ENCODE measurements at regions not wholly inside any gene's neighbourhood (a gene's known extent, or its start where the extent isn't known, plus 50 kb on each side); places are given as distances from the start of the nearest gene placed in this dataset.
"Not testable (repeated sequence)": the region's sequence is repeated elsewhere in the genome, so short reads cannot be mapped to it uniquely, and the experiment has no call there.

DNA sequence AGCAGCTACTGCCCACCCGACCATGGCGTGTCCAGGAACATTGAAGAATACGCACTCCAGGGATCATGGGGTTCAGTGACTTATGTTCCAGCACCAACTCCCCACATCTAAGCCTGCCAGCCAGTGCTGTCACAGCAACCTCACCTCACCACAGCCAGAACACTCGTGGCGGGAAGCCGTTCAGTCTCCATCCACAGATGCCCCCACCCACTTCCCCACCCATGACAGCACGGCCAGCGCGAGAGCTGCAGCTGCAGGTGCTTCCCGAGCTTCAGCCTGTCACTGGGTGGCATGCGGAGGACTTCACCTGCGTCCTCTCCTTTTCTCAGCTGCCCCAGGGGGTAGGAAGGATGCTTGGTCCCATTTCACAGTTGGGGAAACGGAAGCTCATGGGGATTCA lies 50.3 kb downstream of the RBFOX3 start:
- DNase-seq (ENCODE audit: low read depth in 2 of 2) = no peak

DNA sequence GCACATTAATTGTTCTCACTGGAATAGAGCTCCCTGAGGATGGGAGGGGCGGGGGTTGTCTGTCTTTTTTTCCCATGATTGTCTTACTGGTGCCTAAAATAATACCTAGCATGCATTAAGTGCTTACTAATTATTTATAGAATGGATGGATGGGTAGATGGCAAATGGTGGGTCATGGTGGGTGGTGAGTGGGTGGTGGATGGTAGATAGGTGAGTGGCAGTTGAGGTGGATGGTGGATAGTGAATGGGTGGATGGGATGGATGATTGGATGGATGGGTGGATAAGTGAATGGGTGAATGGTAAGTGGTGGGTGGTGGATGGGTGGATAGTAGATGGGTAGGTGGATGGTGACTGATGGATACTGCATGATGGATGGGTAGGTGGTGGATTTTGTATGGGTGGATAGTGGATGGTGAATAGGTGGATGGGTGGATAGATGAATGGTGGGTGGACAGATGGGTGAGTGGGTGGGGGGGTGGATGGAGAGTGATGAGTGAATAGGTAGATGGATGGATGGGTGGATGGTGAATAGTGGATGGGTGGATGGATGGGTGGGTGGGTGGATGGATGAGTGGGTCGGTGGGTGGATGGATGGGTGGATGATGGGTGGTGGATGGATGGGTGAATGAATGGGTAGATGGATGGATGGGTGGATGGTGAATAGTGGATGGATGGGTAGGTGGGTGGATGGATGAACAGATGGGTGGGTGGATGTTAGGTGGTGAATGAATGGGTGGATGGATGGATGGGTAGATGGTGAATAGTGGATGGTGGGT lies 51.6 kb downstream of the RBFOX3 start:
- no peak for DNase-seq (ENCODE audit: low read depth in 2 of 2)

DNA sequence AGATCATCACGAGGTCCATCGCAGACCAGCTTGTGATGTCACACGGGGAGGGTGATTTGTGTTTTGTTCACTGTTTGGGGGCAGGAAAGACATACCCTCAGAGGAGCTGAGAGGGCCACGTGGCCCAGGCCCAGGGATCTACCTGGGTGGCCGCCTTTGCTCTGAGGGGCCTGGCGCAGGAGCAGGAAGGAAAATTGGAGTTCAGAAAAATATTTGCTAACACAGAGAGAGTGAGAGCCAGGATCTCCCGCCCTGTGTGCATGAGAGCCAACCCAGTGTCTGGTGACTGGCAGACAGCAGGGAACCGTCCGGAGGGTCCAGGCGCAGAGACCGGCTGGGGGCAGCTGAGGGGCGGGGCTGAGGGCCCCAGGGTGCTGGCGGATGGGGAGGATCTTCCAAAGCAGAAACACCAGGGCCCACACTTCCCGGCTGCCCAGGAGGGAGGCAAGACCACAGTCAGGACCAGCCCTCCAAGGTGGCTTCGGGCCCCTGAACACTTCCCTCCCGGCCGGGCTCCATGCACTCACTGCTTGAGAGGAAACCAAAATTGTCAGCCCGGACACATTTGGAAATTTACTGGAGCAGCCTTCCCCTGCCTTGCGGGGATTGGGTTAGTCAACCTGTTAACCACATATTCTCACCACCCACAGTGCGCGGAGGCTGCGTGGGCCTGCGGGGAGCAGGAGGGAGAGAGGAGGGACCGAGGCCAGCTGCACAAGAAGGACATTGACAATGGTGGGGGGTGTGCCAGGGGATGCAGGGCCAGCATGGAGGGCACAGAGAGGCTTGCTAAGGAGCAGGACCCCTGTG lies 52.6 kb downstream of the RBFOX3 start:
- DNase-seq (ENCODE audit: low read depth in 2 of 2) = no peak

DNA sequence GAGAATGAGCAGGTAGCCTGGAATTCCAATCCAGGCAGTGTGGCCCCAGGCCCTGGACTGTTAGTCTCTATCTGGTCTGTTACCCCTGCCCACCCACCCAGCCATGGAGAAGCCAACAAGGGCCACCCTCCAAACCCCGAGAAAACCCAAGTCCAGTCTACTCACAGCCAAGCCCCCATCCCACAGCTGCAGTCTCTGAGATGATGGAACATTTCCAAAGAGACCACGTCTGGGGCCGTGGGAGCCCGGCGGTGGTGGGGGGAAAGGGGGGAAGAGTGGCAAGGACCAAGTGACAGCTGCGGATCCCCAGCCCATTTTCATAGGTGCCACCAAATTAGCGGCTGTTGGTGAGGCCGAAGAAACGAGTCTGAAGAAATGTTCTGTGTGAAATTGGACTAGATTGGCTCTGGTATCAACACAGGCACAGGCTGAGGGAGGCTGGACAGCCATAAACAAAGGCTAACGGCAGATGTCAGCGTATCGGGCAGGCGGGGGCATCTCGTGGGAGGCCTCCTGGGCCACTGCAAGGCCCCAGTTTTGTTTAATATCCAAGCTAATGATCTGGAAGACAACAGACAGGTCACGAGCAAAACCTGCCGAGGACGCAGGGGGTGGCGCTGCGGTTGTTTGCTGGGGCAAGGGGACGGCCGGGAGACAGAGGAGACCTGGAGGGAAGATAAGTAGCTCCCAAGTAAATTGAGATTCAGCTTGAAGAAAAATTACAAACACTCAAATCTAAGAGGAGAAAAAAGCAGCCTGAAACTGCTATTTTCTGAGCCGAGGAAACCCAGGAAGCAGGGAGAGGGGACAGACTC lies 53.4 kb downstream of the RBFOX3 start:
- DNase-seq (ENCODE audit: low read depth in 2 of 2) = no peak

DNA sequence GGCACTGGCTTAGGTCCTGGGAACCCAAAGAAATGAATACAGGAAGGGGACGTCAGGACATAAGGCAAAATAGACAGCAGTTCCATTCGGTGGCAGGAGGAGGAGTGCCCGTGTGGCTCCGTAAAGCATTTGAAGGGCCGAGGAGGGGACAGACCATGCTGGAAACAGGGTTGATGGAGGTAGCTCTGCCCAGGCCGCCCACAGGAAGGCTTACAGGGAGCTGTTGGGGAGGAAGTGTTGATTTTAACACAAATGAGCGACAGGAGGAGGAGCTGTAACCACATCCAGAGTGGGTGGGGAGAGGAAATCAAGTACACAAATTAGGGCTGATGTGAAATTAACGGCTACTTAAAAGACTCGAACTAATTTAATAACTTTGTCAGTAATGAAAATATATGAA lies 54.6 kb downstream of the RBFOX3 start:
- DNase-seq (ENCODE audit: low read depth in 2 of 2) = no peak

DNA sequence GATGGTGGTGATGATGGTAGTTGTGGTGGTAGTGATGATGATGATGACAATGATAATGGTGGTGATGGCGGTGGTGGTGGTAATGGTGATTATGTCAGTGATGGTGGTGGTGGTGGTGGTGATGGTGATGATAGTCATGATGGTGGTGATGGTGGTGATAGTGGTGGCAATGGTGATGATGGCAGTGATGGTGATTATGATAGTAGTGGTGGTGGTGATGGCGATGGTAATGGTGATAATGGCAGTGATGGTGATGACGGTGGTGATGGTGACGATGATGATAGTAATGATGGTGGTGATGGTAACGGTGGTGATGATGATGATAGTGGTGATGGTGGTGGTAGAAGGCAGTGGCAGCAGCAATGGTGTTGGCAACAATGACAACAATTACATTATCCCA lies 55.3 kb downstream of the RBFOX3 start:
- no peak for DNase-seq (ENCODE audit: low read depth in 2 of 2)

DNA sequence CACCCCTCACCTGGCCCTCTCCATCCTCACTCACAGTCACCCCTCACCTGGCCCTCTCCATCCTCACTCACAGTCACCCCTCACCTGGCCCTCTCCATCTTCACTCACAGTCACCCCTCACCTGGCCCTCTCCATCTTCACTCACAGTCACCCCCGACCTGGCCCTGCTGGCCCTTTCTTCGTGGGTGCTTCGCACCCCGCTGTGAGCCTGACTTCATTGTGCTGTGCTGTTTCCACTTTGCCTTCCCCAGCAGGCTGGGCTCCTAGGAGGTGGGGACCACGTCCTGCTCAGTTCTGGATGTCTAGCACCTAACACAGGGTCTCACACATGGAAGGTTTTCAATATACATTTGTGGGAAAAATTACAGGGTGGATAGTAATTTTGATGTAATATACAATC lies 56.5 kb downstream of the RBFOX3 start:
- DNase-seq (ENCODE audit: low read depth in 2 of 2) = not testable (repeated sequence)

DNA sequence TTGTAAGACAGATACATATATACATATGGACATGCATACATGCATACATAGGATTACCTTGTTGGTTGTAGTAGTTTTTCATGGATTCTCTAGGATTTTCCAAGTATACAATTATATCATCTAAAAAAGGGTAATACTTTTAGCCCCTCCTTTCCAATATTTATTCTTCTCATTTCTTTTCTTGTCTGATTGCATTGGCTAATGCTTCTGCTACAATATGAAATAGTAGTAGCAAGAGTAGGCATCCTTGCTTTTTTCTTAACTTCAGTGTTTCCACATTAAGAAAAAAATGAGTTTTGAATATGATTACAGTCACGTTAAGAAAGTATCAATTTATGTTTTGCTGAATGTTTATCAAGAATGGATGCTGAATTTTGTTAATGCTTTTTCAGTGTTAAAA lies 58.0 kb downstream of the RBFOX3 start:
- no peak for DNase-seq (ENCODE audit: low read depth in 2 of 2)

DNA sequence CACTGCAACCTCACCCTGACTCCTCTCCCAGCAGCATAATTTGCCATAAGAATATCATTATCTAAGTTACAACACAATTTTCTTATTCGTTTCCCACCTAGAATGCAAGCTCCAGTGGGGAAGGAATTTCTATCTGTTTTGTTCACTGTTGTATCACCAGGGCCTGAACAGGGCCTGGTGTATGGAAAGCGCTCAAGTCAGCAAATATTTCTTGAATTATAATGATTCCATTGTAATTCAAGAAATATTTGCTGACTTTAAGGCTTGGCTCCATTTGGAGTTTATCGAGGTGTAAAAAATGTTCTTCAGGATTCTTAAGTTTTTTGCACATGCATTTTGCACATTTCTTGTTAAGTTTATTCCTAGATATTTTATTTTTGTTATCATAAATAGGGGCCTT lies 58.4 kb downstream of the RBFOX3 start:
- DNase-seq (ENCODE audit: low read depth in 2 of 2) = no peak

DNA sequence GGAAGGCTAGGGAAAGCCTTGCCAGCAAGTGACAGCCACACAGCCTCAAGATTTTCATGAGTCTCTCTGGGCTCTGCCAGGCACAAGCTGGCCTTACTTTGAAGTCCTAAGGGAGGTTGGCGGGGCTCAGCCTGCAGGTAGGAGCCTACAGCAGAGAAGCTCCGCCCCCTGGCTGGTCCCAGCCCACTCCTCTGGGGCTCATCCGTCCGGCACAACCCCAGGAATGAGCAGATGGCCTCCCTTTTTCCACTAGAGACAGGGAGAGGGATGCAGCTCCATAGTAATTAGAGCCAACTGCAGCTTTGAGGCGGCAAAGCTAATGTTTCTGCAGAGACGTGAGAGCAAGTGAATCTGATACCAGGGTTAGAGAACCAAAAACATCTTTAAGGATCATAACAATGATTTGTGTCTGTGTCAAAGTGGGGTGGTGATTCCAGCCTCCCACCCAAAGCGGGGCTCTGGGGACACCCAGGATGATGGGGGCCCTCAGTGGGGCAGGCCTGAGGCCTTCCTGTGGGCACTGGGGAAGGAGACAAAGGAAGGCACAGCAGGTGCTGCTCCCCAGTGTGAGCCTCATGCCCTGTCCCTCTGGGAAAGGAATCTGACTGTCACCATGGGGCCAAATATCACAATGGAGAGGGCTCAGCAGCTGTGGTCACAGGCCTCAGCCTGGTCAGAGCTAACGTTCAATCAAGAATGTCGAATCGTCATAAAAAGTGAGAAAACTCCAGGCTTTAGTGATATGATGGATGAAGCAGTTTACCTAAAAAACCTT lies 61.5 kb downstream of the RBFOX3 start:
- no peak for DNase-seq (ENCODE audit: low read depth in 2 of 2)

DNA sequence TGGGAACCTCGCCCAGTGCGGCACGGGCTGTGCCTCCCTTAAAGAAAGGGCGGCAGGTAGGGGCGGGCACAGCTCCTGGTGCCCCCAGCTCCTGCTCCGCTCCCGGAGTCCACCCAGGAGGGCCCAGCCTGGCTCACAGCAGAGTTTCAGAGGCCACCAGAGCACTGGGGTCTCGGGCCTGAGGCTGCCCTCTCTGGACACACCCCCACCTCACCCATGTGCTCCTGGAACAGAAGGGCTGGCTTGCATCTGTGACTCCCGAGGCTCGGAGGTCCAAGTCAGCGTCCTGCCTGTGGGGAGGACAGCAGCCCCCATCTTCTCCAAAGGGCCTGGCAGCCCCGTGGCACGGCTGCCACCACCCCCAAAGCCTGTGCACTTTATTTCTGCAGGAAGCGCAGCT lies 62.7 kb downstream of the RBFOX3 start:
- no peak for DNase-seq (ENCODE audit: low read depth in 2 of 2)

DNA sequence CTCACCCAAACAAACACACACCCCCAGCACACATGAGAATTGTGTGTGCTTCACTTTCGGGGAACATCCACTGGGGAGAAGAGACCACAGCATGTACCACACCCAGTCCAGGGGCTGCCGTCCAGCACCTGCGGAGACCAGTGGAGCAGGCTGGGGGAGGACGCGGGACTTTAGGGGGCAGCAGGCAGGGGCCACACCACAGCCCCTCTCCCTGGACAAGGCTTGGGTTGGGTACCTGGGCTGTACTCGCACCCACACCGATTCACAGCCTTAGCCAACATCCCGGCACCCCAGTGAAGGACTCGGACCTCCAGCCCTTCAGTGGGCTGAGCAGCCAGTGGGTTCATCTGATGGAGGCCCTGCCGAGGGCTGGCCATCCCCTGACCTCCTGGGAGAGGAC lies 63.3 kb downstream of the RBFOX3 start:
- no peak for DNase-seq (ENCODE audit: low read depth in 2 of 2)

DNA sequence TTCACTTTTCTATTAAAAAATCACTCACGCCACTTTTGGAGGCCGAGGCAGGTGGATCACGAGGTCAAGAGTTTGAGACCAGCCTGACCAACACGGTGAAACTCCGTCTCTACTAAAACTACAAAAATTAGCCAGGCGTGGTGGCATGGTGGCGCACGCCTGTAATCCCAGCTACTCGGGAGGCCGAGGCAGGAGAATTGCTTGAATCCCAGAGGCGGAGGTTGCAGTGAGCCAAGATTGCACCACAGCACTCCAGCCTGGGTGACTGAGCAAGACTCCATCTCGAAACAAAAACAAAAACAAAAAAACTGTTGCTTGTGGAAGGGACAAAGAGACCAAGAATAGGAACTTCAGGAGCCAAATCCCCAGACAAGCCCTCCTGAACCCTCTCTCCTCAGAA lies 63.7 kb downstream of the RBFOX3 start:
- DNase-seq (ENCODE audit: low read depth in 2 of 2) = not testable (repeated sequence)

DNA sequence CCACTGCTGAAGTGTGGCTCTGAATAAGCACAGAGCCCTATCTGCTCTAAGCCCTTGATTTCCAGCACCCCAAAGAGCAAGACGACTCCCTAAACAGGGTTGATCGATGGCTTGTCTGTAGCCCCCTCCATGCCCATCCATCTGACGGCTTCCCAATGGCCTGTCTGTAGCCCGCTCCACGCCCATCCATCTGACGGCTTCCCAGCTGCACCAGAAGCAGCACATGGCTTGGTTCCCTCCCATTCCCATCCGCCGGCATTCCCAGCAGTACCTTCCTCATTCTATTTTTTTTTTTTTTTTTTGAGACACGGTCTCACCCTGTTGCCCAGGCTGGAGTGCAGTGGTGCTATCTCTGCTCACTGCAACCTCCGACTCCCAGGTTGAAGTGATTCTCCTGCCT lies 64.5 kb downstream of the RBFOX3 start:
- no peak for DNase-seq (ENCODE audit: low read depth in 2 of 2)

DNA sequence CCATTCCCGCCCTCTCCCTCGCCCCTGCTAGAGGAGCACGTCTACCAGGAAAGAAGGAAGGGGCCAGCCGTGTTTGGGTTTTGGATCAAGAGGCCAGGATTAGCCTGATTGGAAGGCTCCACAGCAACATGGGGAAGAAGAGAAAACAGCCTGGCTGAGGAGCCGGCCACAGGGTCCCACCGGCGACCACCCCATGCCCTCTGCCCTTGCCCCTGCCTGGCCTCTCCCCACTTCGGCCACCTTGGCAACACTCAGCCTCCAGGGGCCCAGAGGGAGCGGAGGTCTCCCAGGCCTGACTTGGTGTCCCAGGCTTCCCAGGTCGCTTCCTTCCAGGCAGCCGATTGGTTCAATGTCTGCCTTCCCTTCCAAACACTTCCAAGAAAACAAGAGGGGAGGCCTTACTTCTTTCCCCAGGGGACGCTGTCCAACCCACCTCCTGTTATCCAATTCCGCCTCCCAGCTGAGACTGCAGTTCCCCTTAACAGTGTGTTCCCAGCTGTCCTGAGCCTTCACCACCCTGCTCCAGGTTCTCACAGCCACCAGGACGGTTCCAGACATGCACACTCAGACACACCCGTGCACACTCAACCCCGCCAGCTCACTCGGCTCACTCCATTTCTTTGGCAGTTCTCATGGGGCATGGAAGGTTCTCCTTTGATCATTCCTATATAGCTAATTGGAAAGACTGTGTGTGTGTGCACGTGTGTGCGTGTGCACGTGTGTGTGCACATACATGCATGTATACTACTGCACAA lies 65.4 kb downstream of the RBFOX3 start:
- no peak for DNase-seq (ENCODE audit: low read depth in 2 of 2)

DNA sequence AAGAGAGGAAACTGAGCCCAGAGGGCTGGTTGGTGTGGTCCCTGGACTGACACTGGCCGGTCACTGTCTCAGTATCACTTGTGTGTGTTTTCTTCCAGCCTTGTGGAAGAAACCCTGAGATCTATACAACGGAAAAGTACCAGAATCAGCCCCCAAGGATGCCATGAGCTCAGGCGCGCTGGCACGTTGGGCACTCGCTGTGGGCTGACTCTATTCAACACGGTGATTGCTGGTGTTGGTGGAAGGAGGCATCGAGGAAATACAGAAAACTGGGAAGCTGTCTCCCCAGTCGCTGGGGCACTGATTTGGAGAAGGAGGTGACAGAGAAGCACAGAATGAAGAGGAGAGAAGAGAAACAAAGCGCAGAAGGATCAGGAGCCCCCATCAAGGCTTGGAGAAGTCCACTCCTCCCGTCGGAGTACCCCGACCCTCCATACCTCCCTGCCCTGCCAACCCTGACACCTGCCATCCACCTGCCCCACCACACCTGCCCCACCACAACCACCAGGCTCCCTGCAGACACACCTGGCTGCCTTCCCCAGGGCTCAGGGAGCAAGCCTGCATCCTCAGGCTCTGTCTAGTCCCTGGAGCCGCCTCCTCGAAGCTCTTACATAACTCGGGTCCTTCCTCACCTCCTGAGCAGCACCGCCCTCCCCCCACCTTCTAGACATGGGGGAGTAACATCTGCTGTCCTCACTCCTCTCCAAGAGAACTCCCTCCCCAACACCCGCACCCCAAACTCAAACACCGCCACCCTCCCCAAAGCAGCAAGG lies 66.5 kb downstream of the RBFOX3 start:
- no peak for DNase-seq (ENCODE audit: low read depth in 2 of 2)

DNA sequence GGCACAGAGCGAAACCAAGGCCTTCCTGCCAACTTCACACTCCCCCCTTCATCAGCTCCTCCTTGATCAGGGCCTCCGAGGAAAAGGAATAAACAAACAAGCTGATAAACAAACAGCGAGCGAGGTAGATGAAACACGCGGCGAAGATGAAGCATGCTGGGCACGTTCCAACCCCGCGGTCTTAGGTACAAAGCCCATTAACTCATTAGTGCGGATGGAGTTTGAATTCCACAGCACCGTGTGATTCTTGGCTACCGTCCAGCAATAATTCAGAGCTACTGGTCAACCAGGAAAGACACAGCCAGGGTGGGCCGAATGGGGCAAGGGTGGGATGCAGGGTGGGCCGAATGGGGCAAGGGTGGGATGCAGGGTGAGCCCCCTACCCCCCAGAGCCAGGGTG lies 67.3 kb downstream of the RBFOX3 start:
- DNase-seq (ENCODE audit: low read depth in 2 of 2) = no peak

DNA sequence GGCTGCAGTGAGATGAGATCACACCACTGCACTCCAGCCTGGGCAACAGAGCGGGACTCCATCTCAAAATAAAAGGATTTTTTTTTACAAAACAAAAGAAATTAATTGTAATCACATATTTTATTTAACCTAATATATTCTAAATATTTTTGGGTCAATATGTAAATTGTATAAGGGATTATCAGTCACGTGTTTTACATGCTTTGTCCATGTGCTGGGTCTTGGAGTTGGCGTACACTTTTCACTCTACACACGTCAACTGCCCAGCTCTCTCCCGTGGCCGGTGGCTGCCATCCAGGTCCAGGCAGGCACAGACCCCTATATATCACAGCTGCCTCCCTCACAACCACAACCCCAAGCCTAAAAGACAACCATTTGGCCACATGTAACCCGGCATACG lies 68.1 kb downstream of the RBFOX3 start:
- no peak for DNase-seq (ENCODE audit: low read depth in 2 of 2)

DNA sequence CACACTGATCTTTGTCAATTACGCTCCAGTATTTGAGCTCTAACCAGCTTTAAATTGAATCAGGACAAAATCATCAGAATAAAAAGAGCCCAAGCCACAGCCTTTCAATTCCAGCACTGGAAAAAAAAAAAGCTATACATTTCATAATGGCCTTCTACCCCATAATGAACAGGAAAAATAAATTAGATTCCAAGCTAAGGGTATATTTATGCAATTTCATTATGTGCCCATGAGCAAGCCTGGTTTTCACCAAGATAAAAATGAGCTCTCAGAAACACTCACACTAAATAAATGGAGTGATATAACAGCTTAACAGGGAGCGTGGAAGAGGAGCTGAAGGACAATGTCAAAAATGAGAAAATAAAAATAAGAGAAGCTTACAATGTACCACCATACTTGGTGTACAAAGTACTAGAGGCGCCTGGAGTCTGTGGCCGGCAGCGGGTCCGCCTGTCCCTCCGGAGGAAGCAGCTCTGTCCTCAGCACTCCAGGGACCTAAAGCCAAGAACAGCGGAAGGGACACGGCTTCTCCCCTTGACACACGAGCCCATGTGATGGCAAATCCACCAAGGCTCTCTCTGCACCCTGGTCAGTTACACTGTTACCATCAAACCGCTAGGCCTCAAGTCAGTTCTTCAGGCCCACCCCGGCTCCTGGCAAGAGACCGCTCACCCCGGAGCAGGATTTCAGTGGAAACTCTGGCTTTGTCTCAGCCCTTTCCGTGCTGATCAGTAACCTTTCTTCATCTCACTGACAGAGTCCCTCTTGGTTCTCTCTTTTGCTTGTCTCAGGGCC lies 69.6 kb downstream of the RBFOX3 start:
- DNase-seq (ENCODE audit: low read depth in 2 of 2) = no peak

Data from activated CD8-positive, alpha-beta memory T cell treated with anti-CD3 and anti-CD28 coated beads for 4 hours (primary cell).